OCI-LY7 (cell line): ENCODE measurements at regions not wholly inside any gene's neighbourhood (a gene's known extent, or its start where the extent isn't known, plus 50 kb on each side); places are given as distances from the start of the nearest gene placed in this dataset.

ENCODE experiments used
- EZH2phosphoT487 ChIP-seq: fragments of 200-600 bp; sonication (generic); IDR thresholded peaks from 2 replicates; pipeline ENCODE4 v1.6.1; 2018; ENCODE audit warnings: low read depth, borderline replicate concordance, mild to moderate bottlenecking, mixed run types, antibody characterized with exemption, low read length, moderate library complexity, mixed read lengths
- TF ChIP-seq, protein P1 (sequence below): fragments of 200-600 bp; sonication (generic); conservative IDR thresholded peaks from 2 replicates; pipeline ENCODE4 v1.5.1; 2014; ENCODE audit warnings: mild to moderate bottlenecking, antibody characterized with exemption, low read length, moderate library complexity, mixed read lengths

DNA sequence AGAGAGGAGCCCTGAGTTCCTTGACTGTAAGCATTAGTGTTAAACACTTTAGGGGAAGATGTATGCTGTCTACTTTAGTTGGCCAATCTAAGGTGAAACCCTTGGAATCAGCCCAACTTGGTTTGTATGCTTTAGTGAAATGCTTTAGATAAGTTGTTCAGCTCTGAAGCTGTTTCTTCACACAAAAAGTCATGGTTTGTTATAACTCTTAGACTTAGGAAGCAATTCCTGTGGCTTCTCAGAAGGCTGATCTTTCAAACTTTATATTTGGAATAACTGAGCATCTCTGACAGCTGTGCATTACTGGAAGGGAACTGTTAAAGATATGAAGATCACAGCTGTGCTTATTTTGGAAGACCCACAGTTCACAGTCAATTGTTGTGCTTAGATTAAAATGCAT, 714.1 kb downstream of the FAT4 start:
- TF ChIP-seq, protein P1, sequence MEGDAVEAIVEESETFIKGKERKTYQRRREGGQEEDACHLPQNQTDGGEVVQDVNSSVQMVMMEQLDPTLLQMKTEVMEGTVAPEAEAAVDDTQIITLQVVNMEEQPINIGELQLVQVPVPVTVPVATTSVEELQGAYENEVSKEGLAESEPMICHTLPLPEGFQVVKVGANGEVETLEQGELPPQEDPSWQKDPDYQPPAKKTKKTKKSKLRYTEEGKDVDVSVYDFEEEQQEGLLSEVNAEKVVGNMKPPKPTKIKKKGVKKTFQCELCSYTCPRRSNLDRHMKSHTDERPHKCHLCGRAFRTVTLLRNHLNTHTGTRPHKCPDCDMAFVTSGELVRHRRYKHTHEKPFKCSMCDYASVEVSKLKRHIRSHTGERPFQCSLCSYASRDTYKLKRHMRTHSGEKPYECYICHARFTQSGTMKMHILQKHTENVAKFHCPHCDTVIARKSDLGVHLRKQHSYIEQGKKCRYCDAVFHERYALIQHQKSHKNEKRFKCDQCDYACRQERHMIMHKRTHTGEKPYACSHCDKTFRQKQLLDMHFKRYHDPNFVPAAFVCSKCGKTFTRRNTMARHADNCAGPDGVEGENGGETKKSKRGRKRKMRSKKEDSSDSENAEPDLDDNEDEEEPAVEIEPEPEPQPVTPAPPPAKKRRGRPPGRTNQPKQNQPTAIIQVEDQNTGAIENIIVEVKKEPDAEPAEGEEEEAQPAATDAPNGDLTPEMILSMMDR = no peak
- TF ChIP-seq EZH2phosphoT487 = no peak
